Endothelial cell of umbilical vein (primary cell): ENCODE measurements at regions not wholly inside any gene's neighbourhood (a gene's known extent, or its start where the extent isn't known, plus 50 kb on each side); places are given as distances from the start of the nearest gene placed in this dataset.

Experiments used
- EZH2 ChIP-seq: IDR thresholded peaks from 2 replicates; pipeline ENCODE4 v1.6.1; 2012; ENCODE audit warnings: borderline replicate concordance, low read depth, mild to moderate bottlenecking, moderate library complexity, low read length, inconsistent platforms; ENCODE audit not compliant: severe bottlenecking
- FOS ChIP-seq: IDR thresholded peaks from 2 replicates; pipeline ENCODE4 v1.6.1; 2011; ENCODE audit warnings: mild to moderate bottlenecking, low read length, moderate library complexity, borderline replicate concordance; ENCODE audit not compliant: insufficient read depth
- POLR2A ChIP-seq: IDR thresholded peaks from 2 replicates; pipeline ENCODE4 v1.6.1; 2012; ENCODE audit warnings: low read depth, mild to moderate bottlenecking, control low read depth, low read length
- POLR2AphosphoS5 ChIP-seq: IDR thresholded peaks from 2 replicates; pipeline ENCODE4 v1.6.1; 2012; ENCODE audit warnings: low read depth, mild to moderate bottlenecking, control low read depth, low read length, moderate library complexity; ENCODE audit not compliant: insufficient read depth
- TF ChIP-seq, protein P1 (sequence below), 2 donors: IDR thresholded peaks; 1 replicate in 1 of 2; 2 replicates in 1 of 2; pipeline ENCODE4 v1.5.1; 2011; ENCODE audit warnings: low read length in 2 of 2, mild to moderate bottlenecking in 2 of 2, moderate library complexity in 2 of 2, control low read depth in 1 of 2, inconsistent platforms in 1 of 2, low read depth in 1 of 2; ENCODE audit not compliant: insufficient read depth in 1 of 2; ENCODE audit errors: extremely low read depth in 1 of 2
- TF ChIP-seq, protein P2 (sequence below): IDR thresholded peaks from 2 replicates; pipeline ENCODE4 v1.6.1; 2011; ENCODE audit not compliant: insufficient read depth, insufficient read length

DNA sequence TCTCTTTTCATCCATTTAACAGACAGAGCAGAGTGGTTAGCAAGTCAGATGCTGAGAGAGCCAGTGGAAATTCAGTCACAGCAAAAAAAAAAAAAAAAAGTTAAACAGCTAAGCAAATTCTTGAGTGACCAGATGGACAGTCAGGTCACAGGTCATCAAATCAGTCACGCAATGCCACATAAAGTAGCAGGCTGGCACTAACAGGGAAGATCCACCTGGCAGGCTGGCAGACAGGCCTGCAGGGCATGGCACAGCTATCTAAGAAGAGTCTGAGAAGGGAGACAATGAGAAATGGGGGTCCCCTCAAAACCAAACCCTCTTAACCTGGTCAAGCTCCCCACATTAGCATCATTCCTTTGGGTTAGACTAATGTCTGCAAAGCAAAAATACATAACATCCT is 371.9 kb downstream of the TTLL7 start:
- TF ChIP-seq, protein P1, sequence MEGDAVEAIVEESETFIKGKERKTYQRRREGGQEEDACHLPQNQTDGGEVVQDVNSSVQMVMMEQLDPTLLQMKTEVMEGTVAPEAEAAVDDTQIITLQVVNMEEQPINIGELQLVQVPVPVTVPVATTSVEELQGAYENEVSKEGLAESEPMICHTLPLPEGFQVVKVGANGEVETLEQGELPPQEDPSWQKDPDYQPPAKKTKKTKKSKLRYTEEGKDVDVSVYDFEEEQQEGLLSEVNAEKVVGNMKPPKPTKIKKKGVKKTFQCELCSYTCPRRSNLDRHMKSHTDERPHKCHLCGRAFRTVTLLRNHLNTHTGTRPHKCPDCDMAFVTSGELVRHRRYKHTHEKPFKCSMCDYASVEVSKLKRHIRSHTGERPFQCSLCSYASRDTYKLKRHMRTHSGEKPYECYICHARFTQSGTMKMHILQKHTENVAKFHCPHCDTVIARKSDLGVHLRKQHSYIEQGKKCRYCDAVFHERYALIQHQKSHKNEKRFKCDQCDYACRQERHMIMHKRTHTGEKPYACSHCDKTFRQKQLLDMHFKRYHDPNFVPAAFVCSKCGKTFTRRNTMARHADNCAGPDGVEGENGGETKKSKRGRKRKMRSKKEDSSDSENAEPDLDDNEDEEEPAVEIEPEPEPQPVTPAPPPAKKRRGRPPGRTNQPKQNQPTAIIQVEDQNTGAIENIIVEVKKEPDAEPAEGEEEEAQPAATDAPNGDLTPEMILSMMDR (IDR thresholded peaks at IDR 0.05; ENCODE audit: extremely low read depth in 1 of 2, insufficient read depth in 1 of 2, low read depth in 1 of 2, low read length in 2 of 2), result no peak
- no peak for TF ChIP-seq POLR2A
- TF ChIP-seq, protein P2, sequence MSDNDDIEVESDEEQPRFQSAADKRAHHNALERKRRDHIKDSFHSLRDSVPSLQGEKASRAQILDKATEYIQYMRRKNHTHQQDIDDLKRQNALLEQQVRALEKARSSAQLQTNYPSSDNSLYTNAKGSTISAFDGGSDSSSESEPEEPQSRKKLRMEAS, result no peak
- no peak for TF ChIP-seq EZH2
- TF ChIP-seq POLR2AphosphoS5, result no peak
- no peak for TF ChIP-seq FOS
